IMR-90 (cell line): ENCODE measurements at regions not wholly inside any gene's neighbourhood (a gene's known extent, or its start where the extent isn't known, plus 50 kb on each side); places are given as distances from the start of the nearest gene placed in this dataset.

ENCODE experiments used
- ATAC-seq: fragments of 200-7000 bp; cut with Tn5 transposase; 2 replicates; pipeline ENCODE4 v1.9.1; 2020; ENCODE audit warnings: low read depth, mild to moderate bottlenecking, moderate library complexity
- BruUV-seq: library from RNA; stranded (reverse); fragments of 400-500 nt; replicated peaks from 2 replicates; lab custom pipeline; 2021; lab: Mats Ljungman, UMichigan
- CTCF ChIA-PET: fragments of 300-600 bp; formaldehyde crosslinking; extraction: SDS; loops from one replicate; lab custom pipeline; 2021; ENCODE audit warnings: antibody characterized with exemption; lab: Yijun Ruan, JAX
- POLR2A ChIA-PET: fragments of 300-600 bp; sonication (Branson Sonifier 250); formaldehyde crosslinking; loops from one replicate; lab custom pipeline; 2022; ENCODE audit warnings: antibody characterized with exemption; ENCODE audit not compliant: unreplicated experiment; lab: Charles Lee
- DNase-seq: peaks from one replicate; pipeline ENCODE4 v3.0.0; 2013
- H2AFZ ChIP-seq: replicated peaks from 2 replicates; pipeline ENCODE3; 2013; ENCODE audit warnings: low read length, mild to moderate bottlenecking; ENCODE audit not compliant: poor library complexity
- H2AK5ac ChIP-seq: 2 replicates; pipeline ENCODE4 v1.6.1; 2013; ENCODE audit warnings: low read depth, low read length, inconsistent platforms
- H2AK9ac ChIP-seq: replicated peaks from 2 replicates; pipeline ENCODE3; 2013; ENCODE audit warnings: mild to moderate bottlenecking, low read depth, low read length, moderate library complexity; ENCODE audit not compliant: poor library complexity
- H2BK120ac ChIP-seq: 2 replicates; pipeline ENCODE4 v1.6.1; 2013; ENCODE audit warnings: low read depth, low read length, inconsistent platforms
- H2BK15ac ChIP-seq: 3 replicates; pipeline ENCODE4 v1.6.1; 2013; ENCODE audit warnings: low read depth, low read length, inconsistent platforms
- H2BK20ac ChIP-seq: 2 replicates; pipeline ENCODE4 v1.6.1; 2013; ENCODE audit warnings: low read depth, mild to moderate bottlenecking, inconsistent platforms, low read length, moderate library complexity
- H2BK5ac ChIP-seq: 2 replicates; pipeline ENCODE4 v1.6.1; 2013; ENCODE audit warnings: mild to moderate bottlenecking, low read depth, low read length, inconsistent platforms; ENCODE audit not compliant: poor library complexity, severe bottlenecking
- H3K14ac ChIP-seq: replicated peaks from 2 replicates; pipeline ENCODE4 v1.6.1; 2013; ENCODE audit warnings: low read depth, low read length, inconsistent platforms
- H3K18ac ChIP-seq: 2 replicates; pipeline ENCODE4 v1.6.1; 2013; ENCODE audit warnings: low read depth, low read length, control low read depth
- H3K23ac ChIP-seq: 2 replicates; pipeline ENCODE4 v1.6.1; 2013; ENCODE audit warnings: low read depth, low read length, inconsistent platforms
- H3K27ac ChIP-seq: 2 replicates; pipeline ENCODE4 v1.5.1; 2013; ENCODE audit warnings: mild to moderate bottlenecking, control low read depth, low read length; ENCODE audit not compliant: insufficient read depth
- H3K27me3 ChIP-seq: 2 replicates; pipeline ENCODE4 v1.6.1; 2013; ENCODE audit warnings: low read length; ENCODE audit not compliant: control insufficient read depth, insufficient read depth
- H3K36me3 ChIP-seq: 2 replicates; pipeline ENCODE4 v1.6.1; 2013; ENCODE audit warnings: low read length, mixed read lengths; ENCODE audit not compliant: control insufficient read depth, insufficient read depth
- H3K4ac ChIP-seq: 2 replicates; pipeline ENCODE4 v1.6.1; 2013; ENCODE audit warnings: low read depth, low read length, inconsistent platforms
- H3K4me1 ChIP-seq: 2 replicates; pipeline ENCODE4 v1.6.1; 2013; ENCODE audit warnings: low read length, mixed read lengths; ENCODE audit not compliant: control insufficient read depth, insufficient read depth
- H3K4me2 ChIP-seq: 2 replicates; pipeline ENCODE4 v1.6.1; 2013; ENCODE audit warnings: low read depth, mild to moderate bottlenecking, control low read depth, low read length, moderate library complexity
- H3K4me3 ChIP-seq: 2 replicates; pipeline ENCODE4 v1.5.1; 2013; ENCODE audit warnings: low read depth, mild to moderate bottlenecking, control low read depth, low read length, moderate library complexity; ENCODE audit not compliant: insufficient read depth
- H3K56ac ChIP-seq: 2 replicates; pipeline ENCODE4 v1.6.1; 2013; ENCODE audit warnings: low read length, inconsistent platforms; ENCODE audit not compliant: insufficient read depth; ENCODE audit errors: extremely low read depth
- H3K79me1 ChIP-seq, 2 experiments: 2 replicates each; pipeline ENCODE4 v1.6.1; 2013; ENCODE audit warnings: low read length in 2 of 2, inconsistent platforms in 1 of 2, low read depth in 1 of 2
- H3K9ac ChIP-seq: 2 replicates; pipeline ENCODE4 v1.6.1; 2013; ENCODE audit warnings: low read depth, low read length, control low read depth
- H3K9me1 ChIP-seq: 2 replicates; pipeline ENCODE4 v1.6.1; 2013; ENCODE audit warnings: low read length, inconsistent platforms; ENCODE audit not compliant: insufficient read depth
- H3K9me3 ChIP-seq: 2 replicates; pipeline ENCODE4 v1.6.1; 2013; ENCODE audit warnings: low read length; ENCODE audit not compliant: control insufficient read depth, insufficient read depth
- H4K20me1 ChIP-seq: 2 replicates; pipeline ENCODE4 v1.6.1; 2013; ENCODE audit warnings: low read length, inconsistent platforms; ENCODE audit not compliant: insufficient read depth
- H4K5ac ChIP-seq: 2 replicates; pipeline ENCODE4 v1.6.1; 2013; ENCODE audit warnings: mild to moderate bottlenecking, low read depth, low read length, control low read depth
- H4K8ac ChIP-seq, 2 experiments: 2 replicates each; pipeline ENCODE4 v1.6.1; 2013; ENCODE audit warnings: low read depth in 2 of 2, low read length in 2 of 2, control low read depth in 1 of 2, inconsistent platforms in 1 of 2
- H4K91ac ChIP-seq: 2 replicates; pipeline ENCODE4 v1.6.1; 2013; ENCODE audit warnings: low read depth, low read length, inconsistent platforms; ENCODE audit not compliant: insufficient read depth
- CHD1 ChIP-seq: IDR thresholded peaks from 2 replicates; pipeline ENCODE4 v1.6.1; 2012; ENCODE audit warnings: low read depth, low read length, improper control_type of control experiment
- MAZ ChIP-seq: IDR thresholded peaks from 2 replicates; pipeline ENCODE4 v1.6.1; 2012; ENCODE audit warnings: low read depth, mild to moderate bottlenecking, low read length, improper control_type of control experiment, moderate library complexity, borderline replicate concordance
- RCOR1 ChIP-seq: IDR thresholded peaks from 2 replicates; pipeline ENCODE4 v1.6.1; 2012; ENCODE audit warnings: mild to moderate bottlenecking, low read length, improper control_type of control experiment; ENCODE audit not compliant: insufficient replicate concordance
- RFX5 ChIP-seq: IDR thresholded peaks from 2 replicates; pipeline ENCODE4 v1.8.0; 2012; ENCODE audit warnings: low read depth, mild to moderate bottlenecking, low read length, moderate library complexity
- USF2 ChIP-seq: fragments of 150-350 bp; IDR thresholded peaks from 2 replicates; pipeline ENCODE4 v1.6.1; 2017; ENCODE audit warnings: mild to moderate bottlenecking, antibody characterized with exemption, low read length, low read depth
- WGBS, 2 experiments: methylation state at CpG; one replicate each; pipeline versions ENCODE4 v1.1.5 to v1.1.7; 2013; ENCODE audit warnings: missing lambda C conversion rate in 2 of 2; ENCODE audit not compliant: insufficient read length in 1 of 2; ENCODE audit errors: extremely low coverage in 2 of 2; 5-methylcytosine and 5-hydroxymethylcytosine counted together
- dilution Hi-C: fragments of 300-500 bp; cut with HindIII; formaldehyde crosslinking; loops from one replicate; pipeline ENCODE4 v1.14.3; 2018; ENCODE audit warnings: low sequenced_read_pairs; ENCODE audit not compliant: unreplicated experiment
- in situ Hi-C: fragments of 300-500 bp; cut with MboI; formaldehyde crosslinking; loops from 3 replicates; pipeline ENCODE4 v1.14.3; 2019; ENCODE audit warnings: low sequenced_read_pairs, inconsistent platforms, mixed read lengths
- intact Hi-C: fragments of 100-400 bp; cut with micrococcal nuclease; formaldehyde crosslinking; loops from 2 replicates; pipeline ENCODE4 v1.10.0; 2022

- no peaks in the 10 kb centered on the region for H3K9me1 ChIP-seq
These were observed 2333.3 kb downstream of the TP53TG3F start for GRCh38 chr16:35792516-35793285.

More at GRCh38 chr16:35792516-35793285, 2333.3 kb downstream of the TP53TG3F start:
- no peak overlapping the region for H4K8ac ChIP-seq
- no peak overlapping the region for H4K5ac ChIP-seq
- H2AK9ac ChIP-seq: no peak overlapping the region
- H4K91ac ChIP-seq: no peak overlapping the region
- no peak overlapping the region for H3K23ac ChIP-seq
- no peak overlapping the region for H3K56ac ChIP-seq
- in situ Hi-C loops: no loop called here
- H3K4ac ChIP-seq: no peak overlapping the region
- no peak overlapping the region for H2BK5ac ChIP-seq
- intact Hi-C loops: no loop called here
- DNase-seq (no peak), ATAC-seq (no peak)
- dilution Hi-C loops: no loop called here
- H3K27me3 ChIP-seq: no peaks in the 10 kb centered on the region
- H2AK5ac ChIP-seq: no peak overlapping the region
- H2BK120ac ChIP-seq: no peak overlapping the region
- CTCF ChIA-PET: no interaction called here
- H2BK20ac ChIP-seq: no peak overlapping the region
- 48% methylated on average over 11 of the region's 25 CpGs; no CpG with 5 or more reads in 1 of the 2 experiments for WGBS, 2 experiments
- H3K79me1 ChIP-seq: no peaks in the 10 kb centered on the region
- H2BK15ac ChIP-seq: no peak overlapping the region
- no peaks in the 10 kb centered on the region for H4K20me1 ChIP-seq
- H3K18ac ChIP-seq: no peak overlapping the region
- no peak overlapping the region for H2AFZ ChIP-seq
- H3K4me2 ChIP-seq: no peak overlapping the region
- no TSS peak for BruUV-seq
- H3K4me1 ChIP-seq: no peaks in the 10 kb centered on the region
- H3K9ac ChIP-seq: no peak overlapping the region
- no peak for TF ChIP-seq CHD1
- no peak for TF ChIP-seq USF2
- TF ChIP-seq RCOR1: no peak
- no peak for TF ChIP-seq RFX5
- no peak for TF ChIP-seq MAZ
- POLR2A ChIA-PET: no interaction called here
- no peaks in the 10 kb centered on the region for H3K36me3 ChIP-seq
- H3K14ac ChIP-seq: no peak overlapping the region
- H3K9me3 ChIP-seq: peaks cover 47% of the 10 kb centered on the region
- no peak overlapping the region for H3K4me3 ChIP-seq
- no peak overlapping the region for H3K27ac ChIP-seq
